ENCODE measurements at regions not wholly inside any gene's neighbourhood (a gene's known extent, or its start where the extent isn't known, plus 50 kb on each side); places are given as distances from the start of the nearest gene placed in this dataset.
A peak's percentile ranks its signal among the peaks of the same experiment; 100 is the strongest.
"Not testable (repeated sequence)": the region's sequence is repeated elsewhere in the genome, so short reads cannot be mapped to it uniquely, and the experiment has no call there.

GRCh38 chr13:18953139-18953930 lies 228.3 kb downstream of the TUBA3C start:
- no peak overlapping the region for H3K27ac ChIP-seq
- H3K4me3 ChIP-seq = no peak overlapping the region

- Histone ChIP-seq H3K27ac (no peak overlapping the region), H3K4me3 (no peak overlapping the region)
Observed at GRCh38 chr13:18952225-18953016, 229.2 kb downstream of the TUBA3C start.

- H3K27ac ChIP-seq = no peak overlapping the region
- no peak overlapping the region for H3K4me3 ChIP-seq
Observed at GRCh38 chr13:18951412-18951811, 230.2 kb downstream of the TUBA3C start.

GRCh38 chr13:18949970-18950369 lies 231.7 kb downstream of the TUBA3C start:
- Histone ChIP-seq H3K27ac (no peak overlapping the region), H3K4me3 (no peak overlapping the region)

GRCh38 chr13:18949489-18949761 lies 232.2 kb downstream of the TUBA3C start:
- no peak overlapping the region for H3K27ac ChIP-seq
- no peak overlapping the region for H3K4me3 ChIP-seq

GRCh38 chr13:18948664-18949488 lies 232.7 kb downstream of the TUBA3C start:
- no peak overlapping the region for H3K4me3 ChIP-seq
- no peak overlapping the region for H3K27ac ChIP-seq

- Histone ChIP-seq H3K27ac (no peak overlapping the region), H3K4me3 (no peak overlapping the region)
Observed at GRCh38 chr13:18948012-18948663, 233.5 kb downstream of the TUBA3C start.

- H3K27ac ChIP-seq = no peak overlapping the region
- H3K4me3 ChIP-seq = no peak overlapping the region
Observed at GRCh38 chr13:18947376-18947977, 234.1 kb downstream of the TUBA3C start.

- Histone ChIP-seq H3K4me3 (no peak overlapping the region), H3K27ac (no peak overlapping the region)
Observed at GRCh38 chr13:18946738-18947137, 234.9 kb downstream of the TUBA3C start.

GRCh38 chr13:18944501-18945068 lies 237.0 kb downstream of the TUBA3C start:
- Histone ChIP-seq H3K4me3 (no peak overlapping the region), H3K27ac (no peak overlapping the region)

GRCh38 chr13:18943721-18944391 lies 237.8 kb downstream of the TUBA3C start:
- H3K4me3 ChIP-seq = no peak overlapping the region
- no peak overlapping the region for H3K27ac ChIP-seq

GRCh38 chr13:18943273-18943672 lies 238.4 kb downstream of the TUBA3C start:
- Histone ChIP-seq H3K4me3 (no peak overlapping the region), H3K27ac (no peak overlapping the region)

- H3K27ac ChIP-seq = no peak overlapping the region
Observed at GRCh38 chr13:18936104-18936503, 245.5 kb downstream of the TUBA3C start.

GRCh38 chr13:18921063-18921462 lies 260.6 kb downstream of the TUBA3C start:
- Histone ChIP-seq H3K4me3 (no peak overlapping the region), H3K27ac (no peak overlapping the region)

More at GRCh38 chr13:18936104-18936503, 245.5 kb downstream of the TUBA3C start:
- H3K4me3 ChIP-seq = no peak overlapping the region

- H3K4me3 ChIP-seq, H3K27ac ChIP-seq: not testable (repeated sequence)
Observed at GRCh38 chr13:18905096-18905495, 276.5 kb downstream of the TUBA3C start.

GRCh38 chr13:18895411-18895810 lies 286.2 kb downstream of the TUBA3C start:
- H3K4me3 ChIP-seq, H3K27ac ChIP-seq: not testable (repeated sequence)

GRCh38 chr13:18891242-18891641 lies 290.4 kb downstream of the TUBA3C start:
- not testable (repeated sequence) for H3K4me3 ChIP-seq, H3K27ac ChIP-seq

- peak overlapping the region in 1 of 7 experiments; percentile 5 for H3K4me3 ChIP-seq
Observed at GRCh38 chr13:18874875-18875789, 306.5 kb downstream of the TUBA3C start.

More at GRCh38 chr13:18874875-18875789, 306.5 kb downstream of the TUBA3C start:
- H3K27ac ChIP-seq = not testable (repeated sequence)

Data from skin epidermis (tissue), 12 donors.